Loucy (cell line): ENCODE measurements at regions not wholly inside any gene's neighbourhood (a gene's known extent, or its start where the extent isn't known, plus 50 kb on each side); places are given as distances from the start of the nearest gene placed in this dataset.

ENCODE experiments used
- H2AFZ ChIP-seq: fragments of 200-600 bp; sonication (generic); 2 replicates; pipeline ENCODE4 v1.6.0; 2016; ENCODE audit warnings: antibody characterized with exemption, mild to moderate bottlenecking, low read length, moderate library complexity
- H3F3A ChIP-seq: fragments of 200-600 bp; 2 replicates; pipeline ENCODE4 v1.6.0; 2016; ENCODE audit warnings: antibody characterized with exemption, low read depth, mild to moderate bottlenecking
- H3K27me3 ChIP-seq: fragments of 200-600 bp; sonication (generic); 2 replicates; pipeline ENCODE4 v1.6.1; 2014; ENCODE audit warnings: low read length, mild to moderate bottlenecking; ENCODE audit not compliant: insufficient read depth, poor library complexity, severe bottlenecking
- H3K36me3 ChIP-seq: fragments of 200-600 bp; sonication (generic); 2 replicates; pipeline ENCODE4 v1.6.1; 2016; ENCODE audit warnings: low read length; ENCODE audit not compliant: insufficient read depth
- H3K4me1 ChIP-seq: fragments of 200-600 bp; sonication (generic); 2 replicates; pipeline ENCODE4 v1.5.1; 2014; ENCODE audit warnings: low read length, mild to moderate bottlenecking; ENCODE audit not compliant: insufficient read depth, poor library complexity, severe bottlenecking
- H3K4me2 ChIP-seq: fragments of 200-600 bp; sonication (generic); 2 replicates; pipeline ENCODE4 v1.6.0; 2014; ENCODE audit warnings: antibody characterized with exemption, low read length, low read depth, mild to moderate bottlenecking; ENCODE audit not compliant: poor library complexity, severe bottlenecking
- H3K4me3 ChIP-seq: fragments of 200-600 bp; sonication (generic); 2 replicates; pipeline ENCODE4 v1.5.1; 2014; ENCODE audit warnings: low read length, mild to moderate bottlenecking, mixed read lengths; ENCODE audit not compliant: poor library complexity, severe bottlenecking
- H3K79me2 ChIP-seq: fragments of 200-600 bp; sonication (generic); 2 replicates; pipeline ENCODE4 v1.6.1; 2014; ENCODE audit warnings: low read length; ENCODE audit not compliant: insufficient read depth
- H3K9ac ChIP-seq: fragments of 200-600 bp; sonication (generic); 2 replicates; pipeline ENCODE4 v1.6.0; 2014; ENCODE audit warnings: mild to moderate bottlenecking, low read depth, low read length, moderate library complexity; ENCODE audit not compliant: poor library complexity, severe bottlenecking
- H3K9me2 ChIP-seq: fragments of 200-600 bp; sonication (generic); replicated peaks from 2 replicates; pipeline ENCODE4 v1.6.1; 2016; ENCODE audit warnings: low read depth, low read length, mixed read lengths
- H3K9me3 ChIP-seq: fragments of 200-600 bp; sonication (generic); 2 replicates; pipeline ENCODE4 v1.6.1; 2014; ENCODE audit warnings: mild to moderate bottlenecking, antibody characterized with exemption, low read length, low read depth; ENCODE audit not compliant: insufficient read depth
- H4K20me1 ChIP-seq: fragments of 200-600 bp; sonication (generic); 2 replicates; pipeline ENCODE4 v1.6.0; 2014; ENCODE audit warnings: antibody characterized with exemption, low read length, mild to moderate bottlenecking; ENCODE audit not compliant: insufficient read depth, poor library complexity, severe bottlenecking
- EZH2phosphoT487 ChIP-seq: fragments of 200-600 bp; IDR thresholded peaks from 2 replicates; pipeline ENCODE4 v1.6.1; 2018; ENCODE audit warnings: antibody characterized with exemption, mild to moderate bottlenecking, moderate library complexity, borderline replicate concordance
- TF ChIP-seq, protein P1 (sequence below): fragments of 200-600 bp; sonication (generic); conservative IDR thresholded peaks from 2 replicates; pipeline ENCODE4 v1.5.1; 2014; ENCODE audit warnings: mild to moderate bottlenecking, antibody characterized with exemption, low read length

DNA sequence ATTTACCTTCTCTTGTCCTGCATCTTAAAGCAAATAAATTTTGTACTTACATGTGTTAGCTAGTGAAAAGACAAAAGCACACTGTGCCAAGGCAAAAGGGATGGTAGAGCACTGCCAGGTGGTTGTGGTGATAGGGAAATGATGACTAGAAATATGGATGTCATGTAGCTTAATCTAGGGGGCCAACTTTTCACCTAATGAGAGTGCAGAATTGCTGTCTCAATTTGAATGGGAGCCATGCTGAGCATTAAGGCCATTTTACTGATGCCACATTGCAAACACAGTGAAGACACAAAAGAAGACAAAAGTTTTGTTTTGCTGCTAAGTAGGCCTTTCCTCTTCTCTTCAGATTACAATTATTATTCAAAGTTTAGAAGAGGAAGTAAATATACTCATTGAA, 274.7 kb downstream of the PDCD6IP start:
- Histone ChIP-seq H3K27me3 (no peaks in the 10 kb centered on the region), H2AFZ (peak overlapping the region; percentile 24; the same call in 1 of the 2 replicates), H3K4me1 (peaks cover 73% of the 10 kb centered on the region), H3K4me2 (no peak overlapping the region), H3K9me2 (no peaks in the 10 kb centered on the region), H3K79me2 (no peaks in the 10 kb centered on the region), H3K36me3 (no peaks in the 10 kb centered on the region), H3F3A (0 out of 2 replicates have a peak, but pooled peaks cover 2% of the 10 kb centered on the region), H3K9me3 (no peaks in the 10 kb centered on the region), H4K20me1 (no peaks in the 10 kb centered on the region), H3K9ac (no peak overlapping the region), H3K4me3 (no peak overlapping the region)
- TF ChIP-seq EZH2phosphoT487: no peak
- TF ChIP-seq, protein P1, sequence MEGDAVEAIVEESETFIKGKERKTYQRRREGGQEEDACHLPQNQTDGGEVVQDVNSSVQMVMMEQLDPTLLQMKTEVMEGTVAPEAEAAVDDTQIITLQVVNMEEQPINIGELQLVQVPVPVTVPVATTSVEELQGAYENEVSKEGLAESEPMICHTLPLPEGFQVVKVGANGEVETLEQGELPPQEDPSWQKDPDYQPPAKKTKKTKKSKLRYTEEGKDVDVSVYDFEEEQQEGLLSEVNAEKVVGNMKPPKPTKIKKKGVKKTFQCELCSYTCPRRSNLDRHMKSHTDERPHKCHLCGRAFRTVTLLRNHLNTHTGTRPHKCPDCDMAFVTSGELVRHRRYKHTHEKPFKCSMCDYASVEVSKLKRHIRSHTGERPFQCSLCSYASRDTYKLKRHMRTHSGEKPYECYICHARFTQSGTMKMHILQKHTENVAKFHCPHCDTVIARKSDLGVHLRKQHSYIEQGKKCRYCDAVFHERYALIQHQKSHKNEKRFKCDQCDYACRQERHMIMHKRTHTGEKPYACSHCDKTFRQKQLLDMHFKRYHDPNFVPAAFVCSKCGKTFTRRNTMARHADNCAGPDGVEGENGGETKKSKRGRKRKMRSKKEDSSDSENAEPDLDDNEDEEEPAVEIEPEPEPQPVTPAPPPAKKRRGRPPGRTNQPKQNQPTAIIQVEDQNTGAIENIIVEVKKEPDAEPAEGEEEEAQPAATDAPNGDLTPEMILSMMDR: no peak

DNA sequence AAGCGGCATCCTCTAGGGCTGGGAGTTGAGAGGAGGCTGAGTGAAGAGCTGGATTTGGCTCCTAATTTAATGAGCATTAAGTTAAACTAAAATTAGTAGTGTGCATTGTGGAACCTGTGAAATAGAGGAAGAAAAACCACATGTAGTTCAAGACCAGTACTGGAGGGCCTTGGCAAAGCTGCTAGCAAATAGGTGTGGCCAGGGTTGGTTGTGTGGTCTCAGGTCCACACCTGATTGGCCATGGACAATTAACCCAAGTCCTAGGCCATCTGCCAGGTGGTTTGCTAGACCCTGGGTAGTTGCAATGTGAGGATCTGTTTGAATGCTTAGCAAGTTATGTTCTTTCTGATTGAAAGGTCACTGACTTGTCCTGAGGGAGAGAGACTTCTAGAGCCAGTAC, 275.5 kb downstream of the PDCD6IP start:
- TF ChIP-seq, protein P1: no peak
- no peak for TF ChIP-seq EZH2phosphoT487
- no peak overlapping the region for H3K4me3 ChIP-seq
- no peaks in the 10 kb centered on the region for H3K9me2 ChIP-seq
- H3K27me3 ChIP-seq: no peaks in the 10 kb centered on the region
- H3K4me2 ChIP-seq: peak overlapping the region; percentile 6
- no peaks in the 10 kb centered on the region for H3K36me3 ChIP-seq
- H3K9me3 ChIP-seq: no peaks in the 10 kb centered on the region
- peaks cover 71% of the 10 kb centered on the region for H3K4me1 ChIP-seq
- H3K9ac ChIP-seq: peak overlapping the region; percentile 34
- H2AFZ ChIP-seq: peak overlapping the region; percentile 56; the same call in 1 of the 2 replicates
- H3K79me2 ChIP-seq: no peaks in the 10 kb centered on the region
- 0 out of 2 replicates have a peak, but pooled peaks cover 2% of the 10 kb centered on the region for H3F3A ChIP-seq
- H4K20me1 ChIP-seq: no peaks in the 10 kb centered on the region

DNA sequence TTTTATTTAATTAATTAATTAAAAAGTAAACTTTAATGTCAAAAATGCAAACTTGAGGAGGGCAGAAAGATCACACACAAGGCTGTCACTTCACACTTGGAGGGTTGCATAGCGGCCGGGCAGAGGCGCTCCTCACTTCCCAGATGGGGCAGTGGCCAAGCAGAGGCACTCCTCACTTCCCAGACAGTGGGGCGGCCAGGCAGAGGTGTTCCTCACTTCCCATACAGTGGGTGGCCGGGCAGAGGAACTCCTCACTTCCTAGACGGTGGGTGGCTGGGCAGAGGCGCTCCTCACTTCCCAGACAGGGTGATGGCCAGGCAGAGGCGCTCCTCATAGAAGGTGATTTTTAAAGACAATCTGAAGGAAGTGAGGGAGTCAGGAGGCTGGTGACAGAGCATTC, 277.5 kb downstream of the PDCD6IP start:
- H3K4me2 ChIP-seq: no peak overlapping the region
- H3F3A ChIP-seq: 0 out of 2 replicates have a peak, but pooled peaks cover 2% of the 10 kb centered on the region
- peaks cover 56% of the 10 kb centered on the region for H3K4me1 ChIP-seq
- H3K36me3 ChIP-seq: no peaks in the 10 kb centered on the region
- H3K9me3 ChIP-seq: no peaks in the 10 kb centered on the region
- H3K27me3 ChIP-seq: no peaks in the 10 kb centered on the region
- H3K79me2 ChIP-seq: no peaks in the 10 kb centered on the region
- H2AFZ ChIP-seq: no peak overlapping the region
- H3K4me3 ChIP-seq: no peak overlapping the region
- H3K9me2 ChIP-seq: no peaks in the 10 kb centered on the region
- H4K20me1 ChIP-seq: no peaks in the 10 kb centered on the region
- H3K9ac ChIP-seq: no peak overlapping the region
- TF ChIP-seq EZH2phosphoT487: no peak
- TF ChIP-seq, protein P1: no peak
